ENCODE measurements at regions not wholly inside any gene's neighbourhood (a gene's known extent, or its start where the extent isn't known, plus 50 kb on each side); places are given as distances from the start of the nearest gene placed in this dataset.

GRCh38 chr13:86841264-86841663, 829.9 kb upstream of the SLITRK5 start:
- WGBS, 2 donors = 94 to 95% methylated on average over 1 of the region's 1 CpG
- ATAC-seq = no peak
- Histone ChIP-seq H3K36me3 (no peaks in the 10 kb centered on the region), H3K9me3 (no peaks in the 10 kb centered on the region), H3K4me1 (peaks cover 0 to 6% (median 0%) of the 10 kb centered on the region in 3 donors), H3K27me3 (no peaks in the 10 kb centered on the region), H3K4me3 (no peak overlapping the region), H3K27ac (no peak overlapping the region)
- no peak for TF ChIP-seq CTCF (IDR thresholded peaks at IDR 0.05)
- no peak for DNase-seq
- intact Hi-C loops (cut with DNase I) = no loop called here
- no peak for FAIRE-seq

- no peak for DNase-seq
- no peaks in the 10 kb centered on the region for H3K4me1 ChIP-seq
- TF ChIP-seq CTCF (IDR thresholded peaks at IDR 0.05) = no peak
- no peak overlapping the region for H3K4me3 ChIP-seq
- 72 to 86% methylated on average over 1 of the region's 1 CpG for WGBS, 2 donors
- no peaks in the 10 kb centered on the region for H3K27me3 ChIP-seq
- no peak for ATAC-seq
- FAIRE-seq = no peak
- H3K36me3 ChIP-seq = no peaks in the 10 kb centered on the region
- intact Hi-C loops (cut with DNase I) = no loop called here
- H3K27ac ChIP-seq = no peak overlapping the region
- H3K9me3 ChIP-seq = no peaks in the 10 kb centered on the region
Observed at GRCh38 chr13:86846501-86846900, 824.7 kb upstream of the SLITRK5 start.

GRCh38 chr13:86848716-86849115, 822.5 kb upstream of the SLITRK5 start:
- Histone ChIP-seq H3K4me3 (no peak overlapping the region), H3K4me1 (no peaks in the 10 kb centered on the region), H3K27ac (no peak overlapping the region), H3K27me3 (no peaks in the 10 kb centered on the region), H3K9me3 (no peaks in the 10 kb centered on the region), H3K36me3 (no peaks in the 10 kb centered on the region)
- intact Hi-C loops (cut with DNase I) = no loop called here
- DNase-seq (no peak), FAIRE-seq (no peak), ATAC-seq (no peak)
- TF ChIP-seq CTCF (IDR thresholded peaks at IDR 0.05) = no peak
- 93 to 100% methylated on average over 1 of the region's 1 CpG for WGBS, 2 donors

GRCh38 chr13:86856991-86857390, 814.2 kb upstream of the SLITRK5 start:
- ATAC-seq (no peak), FAIRE-seq (no peak), DNase-seq (no peak)
- Histone ChIP-seq H3K4me1 (no peaks in the 10 kb centered on the region), H3K36me3 (no peaks in the 10 kb centered on the region), H3K4me3 (no peak overlapping the region), H3K27me3 (no peaks in the 10 kb centered on the region), H3K27ac (no peak overlapping the region), H3K9me3 (no peaks in the 10 kb centered on the region)
- TF ChIP-seq CTCF (IDR thresholded peaks at IDR 0.05) = no peak
- intact Hi-C loops (cut with DNase I) = no loop called here
- 79 to 83% methylated on average over 8 of the region's 8 CpGs for WGBS, 2 donors

- DNase-seq = no peak
- Histone ChIP-seq H3K4me1 (no peaks in the 10 kb centered on the region), H3K36me3 (no peaks in the 10 kb centered on the region), H3K9me3 (no peaks in the 10 kb centered on the region), H3K27me3 (no peaks in the 10 kb centered on the region), H3K27ac (no peak overlapping the region), H3K4me3 (no peak overlapping the region)
- no peak for TF ChIP-seq CTCF (IDR thresholded peaks at IDR 0.05)
- intact Hi-C loops (cut with DNase I) = no loop called here
- ATAC-seq = no peak
- FAIRE-seq = no peak
Observed at GRCh38 chr13:86858216-86858615, 813.0 kb upstream of the SLITRK5 start.
